GM19438 (cell line): ENCODE measurements at regions not wholly inside any gene's neighbourhood (a gene's known extent, or its start where the extent isn't known, plus 50 kb on each side); places are given as distances from the start of the nearest gene placed in this dataset.
"Not testable (repeated sequence)": the region's sequence is repeated elsewhere in the genome, so short reads cannot be mapped to it uniquely, and the experiment has no call there.

Source experiments
- ATAC-seq: cut with Tn5 transposase; IDR thresholded peaks from one replicate; pipeline ENCODE4 v1.9.1; 2021; ENCODE audit warnings: low read depth; ENCODE audit not compliant: unreplicated experiment

DNA sequence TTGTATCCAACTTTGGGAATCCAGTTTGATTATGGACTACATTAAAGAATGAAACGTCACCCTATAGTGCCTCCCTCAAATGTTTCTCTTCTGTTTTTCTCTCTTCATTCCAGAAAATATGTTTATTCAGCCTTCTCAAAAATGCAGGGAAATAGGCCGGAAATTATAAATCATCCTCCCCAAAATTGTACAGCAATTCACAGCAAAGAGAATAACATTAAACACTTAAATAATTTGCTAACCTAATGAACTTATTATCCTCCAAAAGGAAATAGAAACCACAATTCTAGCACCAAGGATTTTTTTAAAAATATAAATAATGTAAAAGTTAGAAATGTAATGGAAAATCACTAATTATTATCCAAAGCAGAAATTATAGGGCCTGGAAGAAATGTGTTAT is 115.9 kb upstream of the CCNG1 start:
- ATAC-seq, result no peak

DNA sequence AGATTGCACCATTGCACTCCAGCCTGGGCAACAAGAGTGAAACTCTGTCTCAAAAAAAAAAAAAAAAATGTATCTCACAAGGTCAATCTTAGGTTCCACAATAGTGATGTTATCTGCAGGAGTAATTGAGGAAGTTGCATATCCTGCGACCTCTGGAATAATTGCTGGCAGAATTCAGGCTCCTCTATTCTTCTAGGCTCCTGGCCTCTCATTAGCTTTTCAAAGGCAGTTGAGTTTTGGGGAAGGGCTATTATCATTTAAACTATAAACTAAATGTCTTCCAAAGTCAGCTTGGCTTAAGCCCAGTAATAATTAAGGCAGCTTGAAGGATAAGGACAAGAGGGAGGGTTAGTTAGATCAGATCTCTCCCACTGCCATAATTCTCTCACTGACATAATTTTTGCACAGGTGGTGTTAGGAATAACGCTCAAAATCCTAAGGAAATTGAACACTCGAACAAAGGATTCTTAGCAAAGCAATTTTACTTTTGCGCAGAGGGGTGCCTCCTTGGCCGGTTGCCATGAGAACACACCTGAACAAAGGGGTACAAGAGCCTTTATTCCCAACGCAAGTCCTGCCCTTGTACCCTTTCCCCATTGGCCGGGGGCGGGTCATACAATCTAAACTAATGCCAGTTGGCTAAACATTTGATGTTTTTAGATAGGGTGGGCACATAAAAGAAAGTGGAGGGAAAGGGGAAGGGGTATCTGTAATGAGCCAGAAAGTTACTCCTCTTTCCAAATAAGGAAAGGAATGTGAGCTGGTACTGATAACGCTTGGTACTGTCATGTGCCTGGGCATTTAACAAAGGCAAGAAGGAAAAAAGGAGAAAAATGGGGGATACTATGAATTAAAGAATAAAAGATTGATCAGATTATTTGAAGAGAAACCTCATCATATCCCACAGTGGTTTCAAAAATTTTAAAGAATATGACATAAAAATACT is 106.4 kb upstream of the CCNG1 start:
- no peak for ATAC-seq

DNA sequence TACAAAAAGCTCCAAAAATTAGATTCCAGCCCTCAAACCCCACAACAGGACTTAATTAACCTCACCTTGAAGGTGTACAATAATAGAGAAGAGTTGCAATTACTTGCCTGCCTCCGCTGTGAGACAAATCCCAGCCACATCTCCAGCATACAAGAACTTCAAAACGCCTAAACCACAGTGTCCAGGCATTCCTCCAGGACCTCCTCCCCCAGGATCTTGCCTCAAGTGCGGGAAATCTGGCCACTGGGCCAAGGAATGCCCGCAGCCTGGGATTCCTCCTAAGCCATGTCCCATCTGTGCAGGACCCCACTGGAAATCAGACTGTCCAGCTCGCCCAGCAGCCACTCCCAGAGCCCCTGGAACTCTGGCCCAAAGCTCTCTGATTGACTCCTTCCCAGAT is 101.3 kb upstream of the CCNG1 start:
- not testable (repeated sequence) for ATAC-seq

DNA sequence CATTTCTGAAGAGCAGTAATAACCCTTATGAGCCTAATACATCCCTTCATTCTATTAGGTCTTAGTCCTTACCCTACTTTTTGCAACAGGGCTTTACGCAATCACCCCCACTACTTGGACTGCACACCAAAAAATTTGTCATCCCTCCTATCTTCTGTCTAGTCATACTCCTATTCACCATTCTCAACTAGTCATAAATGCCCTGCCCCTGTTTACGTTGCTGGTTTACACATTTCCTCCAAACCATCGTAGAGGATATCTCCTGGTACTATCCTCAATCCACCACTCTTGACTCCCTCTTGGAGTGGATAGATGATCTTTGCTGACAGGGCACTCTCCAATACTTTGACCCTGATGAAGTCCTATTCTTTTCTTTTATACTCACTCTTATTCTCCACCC is 98.2 kb upstream of the CCNG1 start:
- ATAC-seq, result no peak

DNA sequence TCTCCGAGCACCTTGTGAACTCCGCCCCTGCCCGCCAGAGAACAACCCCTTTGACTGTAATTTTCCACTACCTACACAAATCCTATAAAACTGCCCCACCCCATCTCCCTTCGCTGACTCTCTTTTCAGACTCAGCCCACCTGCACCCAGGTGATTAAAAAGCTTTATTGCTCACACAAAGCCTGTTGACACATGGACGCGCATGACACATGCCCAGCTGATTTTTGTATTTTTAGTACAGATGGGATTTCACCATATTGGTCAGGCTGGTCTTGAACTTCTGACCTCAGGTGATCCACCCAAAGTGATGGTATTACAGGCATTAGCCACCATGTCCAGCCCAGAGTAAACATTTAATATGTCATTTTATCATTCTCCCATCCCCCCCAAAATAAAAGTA is 97.0 kb upstream of the CCNG1 start:
- ATAC-seq, result not testable (repeated sequence)

DNA sequence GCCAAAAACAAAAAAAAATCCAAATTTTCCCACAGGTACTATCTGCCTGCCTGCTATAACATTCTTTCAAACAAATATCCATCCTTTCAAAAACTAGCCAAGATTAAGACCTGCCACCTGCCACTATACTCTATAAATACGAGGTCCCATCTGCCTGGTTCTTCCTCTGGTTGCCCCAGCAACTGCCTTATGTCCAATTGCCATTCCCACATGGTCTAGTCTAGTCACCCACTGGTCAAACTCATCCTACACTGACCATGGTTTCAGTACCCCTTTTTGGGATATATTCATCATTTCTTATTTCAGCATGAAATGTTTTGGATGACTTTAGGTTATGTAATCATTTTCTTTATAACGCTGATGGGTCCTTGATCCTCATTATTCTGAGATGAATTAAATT is 95.1 kb upstream of the CCNG1 start:
- no peak for ATAC-seq

DNA sequence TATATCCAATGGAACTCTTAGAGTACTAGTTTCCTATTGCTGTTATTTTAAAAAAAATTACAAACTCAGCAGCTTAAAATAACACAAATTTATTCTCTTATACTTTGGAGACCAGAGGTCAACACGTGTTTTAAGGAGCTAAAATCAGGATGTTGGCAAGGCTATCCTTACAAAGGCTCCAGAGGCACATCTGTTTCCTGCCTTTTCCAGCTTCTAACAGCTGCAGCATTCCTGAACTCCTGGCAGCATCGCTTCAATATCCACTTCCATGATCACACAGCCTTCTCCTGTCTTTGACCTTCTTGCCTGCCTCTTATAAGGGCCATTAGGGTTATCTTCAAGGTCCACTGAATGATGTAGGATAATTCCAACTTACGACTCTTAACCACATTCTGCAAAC is 92.2 kb upstream of the CCNG1 start:
- no peak for ATAC-seq

DNA sequence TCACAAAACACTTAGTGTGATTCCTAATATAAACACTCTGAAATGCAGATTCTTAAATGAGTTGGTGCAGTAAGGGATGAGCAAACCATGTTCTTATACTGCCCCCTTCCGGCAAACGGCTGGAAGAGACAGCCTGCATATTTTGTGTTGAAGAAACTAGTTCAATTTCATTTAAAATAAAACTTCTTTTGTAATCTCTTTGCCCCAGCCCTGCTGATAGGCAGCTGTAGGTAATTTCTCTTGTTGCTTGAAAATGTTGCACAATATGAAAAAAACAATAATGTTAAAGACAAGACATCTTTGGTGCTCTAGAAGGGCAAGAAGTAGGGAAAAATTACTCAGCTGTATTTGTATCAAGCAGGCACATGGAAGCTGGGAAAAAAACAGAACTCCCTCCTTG is 89.7 kb upstream of the CCNG1 start:
- peak; percentile 63 for ATAC-seq

DNA sequence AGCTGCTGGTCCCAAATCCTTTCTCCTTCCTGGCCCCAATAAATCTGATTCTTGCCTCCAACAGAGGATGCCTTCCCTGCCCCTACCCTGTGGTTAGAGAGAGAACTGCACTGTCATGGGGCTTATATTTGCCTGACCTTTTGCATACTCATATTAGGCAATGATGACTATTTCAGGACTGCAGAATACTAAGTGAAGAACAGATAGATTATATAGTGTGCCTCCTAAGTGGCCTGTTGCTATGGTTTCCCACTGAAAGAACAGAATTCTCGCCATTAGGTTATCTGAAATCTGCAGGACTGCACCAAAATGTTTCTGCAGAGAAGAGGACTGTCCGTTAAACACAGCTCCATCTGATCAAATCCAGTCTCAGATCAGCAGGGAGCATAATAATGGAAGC is 87.3 kb upstream of the CCNG1 start:
- ATAC-seq, result no peak

DNA sequence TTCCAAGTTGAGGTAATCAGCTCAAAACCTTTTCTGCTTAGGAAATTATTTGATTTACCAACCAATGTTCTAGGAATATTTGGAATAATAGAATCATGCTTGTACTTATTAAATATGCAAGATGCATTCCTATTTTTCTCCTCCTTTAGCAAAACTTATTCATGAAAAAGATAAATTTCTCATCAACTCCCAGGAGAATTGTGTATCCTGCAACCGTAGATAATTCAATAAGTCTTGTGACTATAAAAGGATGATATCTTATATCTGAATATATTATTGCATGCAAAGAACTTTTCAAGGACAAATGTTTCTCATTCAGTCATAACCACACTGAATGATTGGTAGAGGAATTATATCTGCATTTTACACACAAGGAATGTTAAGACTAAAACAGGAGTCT is 84.9 kb upstream of the CCNG1 start:
- ATAC-seq, result no peak

DNA sequence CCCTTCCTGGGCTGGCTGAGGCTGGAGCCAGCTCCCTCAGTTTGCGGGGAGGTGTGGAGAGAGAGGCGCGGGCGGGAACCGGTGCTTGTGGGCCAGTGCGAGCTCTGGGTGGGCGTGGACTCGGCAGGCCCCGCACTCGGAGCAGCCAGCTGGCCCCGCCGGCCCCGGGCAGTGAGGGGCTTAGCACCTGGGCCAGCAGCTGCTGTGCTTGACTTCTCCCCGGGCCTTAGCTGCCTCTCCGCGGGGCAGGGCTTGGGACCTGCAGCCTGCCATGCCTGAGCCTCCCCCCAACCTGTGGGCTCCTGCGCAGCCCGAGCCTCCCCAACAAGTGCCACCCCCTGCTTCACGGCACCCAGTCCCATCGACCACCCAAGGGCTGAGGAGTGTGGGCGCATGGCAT is 81.6 kb upstream of the CCNG1 start:
- not testable (repeated sequence) for ATAC-seq

DNA sequence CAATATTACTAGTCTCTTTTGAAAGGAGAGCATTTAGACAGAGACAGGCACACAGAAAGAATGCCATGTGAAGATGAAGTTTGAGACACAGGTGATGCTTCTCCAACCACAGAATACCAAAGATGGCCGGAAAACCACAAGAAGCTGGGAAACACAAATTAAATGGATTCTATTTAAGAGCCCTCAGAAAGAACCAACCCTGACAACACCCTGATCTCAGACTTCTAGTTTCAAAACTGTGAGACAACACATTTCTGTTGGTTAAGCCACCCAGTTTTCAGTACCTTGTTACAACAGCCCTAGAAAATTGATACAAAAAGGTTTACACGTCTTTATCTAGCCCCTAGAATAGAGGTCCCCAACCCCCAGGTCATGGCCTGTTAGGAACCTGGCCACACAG is 79.8 kb upstream of the CCNG1 start:
- ATAC-seq, result no peak

DNA sequence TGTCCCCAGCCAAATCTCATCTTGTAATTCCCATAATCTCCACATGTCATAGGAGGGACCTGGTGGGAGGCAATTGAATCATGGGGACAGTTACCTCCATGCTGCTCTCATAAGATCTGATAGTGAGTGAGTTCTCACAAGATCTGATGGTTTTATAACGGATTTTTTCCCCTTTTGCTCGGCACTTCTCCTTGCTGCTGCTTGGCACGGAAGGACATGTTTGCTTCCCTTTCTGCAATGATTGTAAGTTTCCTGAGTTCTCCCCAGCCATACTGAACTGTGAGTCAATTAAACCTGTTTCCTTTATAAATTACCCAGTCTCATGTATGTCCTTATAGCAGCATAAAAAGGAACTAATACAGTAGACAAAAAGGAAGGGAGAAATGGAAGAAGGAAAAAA is 76.7 kb upstream of the CCNG1 start:
- ATAC-seq, result no peak

DNA sequence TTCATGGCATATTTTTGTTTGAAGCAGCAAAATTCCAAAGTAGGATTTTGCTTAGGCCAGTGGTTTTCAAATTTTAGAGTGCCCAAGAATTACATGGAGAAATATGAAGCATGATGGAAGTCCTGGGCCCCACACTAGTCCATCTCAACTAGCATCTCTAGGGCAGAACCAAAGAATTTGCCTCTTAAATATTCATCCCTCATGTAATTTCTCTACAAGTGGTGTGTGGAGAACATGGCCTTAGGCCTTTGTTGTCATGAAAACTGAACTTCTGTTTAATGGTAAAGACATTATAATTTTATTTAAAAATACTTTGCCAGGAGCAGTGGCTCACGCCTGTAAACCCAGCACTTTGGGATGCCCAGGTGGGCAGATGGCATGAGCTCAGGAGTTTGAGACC is 75.9 kb upstream of the CCNG1 start:
- no peak for ATAC-seq

DNA sequence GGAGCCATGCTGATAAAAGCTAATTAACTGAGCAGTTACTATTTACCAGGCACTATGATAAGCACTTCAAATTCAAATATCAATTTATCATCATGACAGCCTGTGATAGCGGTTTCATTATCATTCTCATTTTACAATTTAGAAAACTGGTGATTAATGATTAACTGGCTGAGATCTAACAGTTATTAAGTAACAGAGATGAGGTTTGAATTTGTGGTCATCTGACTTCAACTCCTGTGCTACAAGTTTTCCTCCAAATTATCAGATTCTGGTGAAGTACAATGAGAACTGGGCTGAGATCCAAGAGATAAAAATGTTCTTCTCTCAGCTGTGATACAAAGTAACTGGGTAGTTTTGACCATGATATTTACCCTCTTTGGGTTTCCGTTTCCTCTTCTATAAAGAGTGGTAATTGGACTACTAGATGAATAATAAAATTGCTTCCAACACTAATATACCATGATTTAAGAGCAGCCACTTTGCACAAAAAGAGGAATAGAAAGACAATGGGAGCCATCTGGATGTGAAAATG is 74.5 kb upstream of the CCNG1 start:
- no peak for ATAC-seq

DNA sequence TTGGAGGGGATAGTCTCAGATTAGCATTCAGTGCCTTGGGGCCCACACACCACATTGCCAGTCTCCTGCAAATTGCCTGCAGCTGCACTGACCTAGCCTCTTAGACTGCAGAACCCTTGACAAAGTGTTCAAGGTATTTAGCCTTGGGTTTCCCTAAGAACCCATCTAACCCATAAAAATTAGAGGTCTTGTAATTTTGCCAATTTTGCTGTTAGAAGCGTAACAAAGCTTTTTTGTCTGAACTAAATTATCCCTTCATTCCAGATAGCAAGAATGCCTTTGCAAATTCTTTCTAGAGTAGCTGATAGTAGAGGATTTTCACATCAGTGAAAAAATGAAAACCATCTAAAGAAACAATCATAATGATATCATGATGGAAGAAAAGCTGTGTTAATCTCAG is 74.0 kb upstream of the CCNG1 start:
- no peak for ATAC-seq

DNA sequence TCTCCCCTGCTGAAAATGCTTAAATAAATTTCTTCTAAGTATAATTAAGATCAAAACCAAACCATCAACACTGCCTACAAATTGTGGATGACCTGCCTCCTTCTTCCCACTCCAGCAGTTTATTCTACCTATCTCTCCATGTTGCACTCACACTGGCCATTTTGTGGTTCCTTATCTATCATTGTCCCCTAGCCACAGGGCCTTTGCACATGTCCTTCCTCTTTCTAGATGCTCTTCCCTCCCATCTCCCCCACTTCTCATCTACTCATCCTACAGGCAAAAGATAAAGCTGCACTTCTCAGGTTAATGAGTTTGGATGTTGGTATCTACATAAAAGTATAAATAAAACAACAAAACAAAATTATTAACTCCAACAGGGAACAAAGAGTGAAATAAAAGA is 70.6 kb upstream of the CCNG1 start:
- ATAC-seq, result no peak

DNA sequence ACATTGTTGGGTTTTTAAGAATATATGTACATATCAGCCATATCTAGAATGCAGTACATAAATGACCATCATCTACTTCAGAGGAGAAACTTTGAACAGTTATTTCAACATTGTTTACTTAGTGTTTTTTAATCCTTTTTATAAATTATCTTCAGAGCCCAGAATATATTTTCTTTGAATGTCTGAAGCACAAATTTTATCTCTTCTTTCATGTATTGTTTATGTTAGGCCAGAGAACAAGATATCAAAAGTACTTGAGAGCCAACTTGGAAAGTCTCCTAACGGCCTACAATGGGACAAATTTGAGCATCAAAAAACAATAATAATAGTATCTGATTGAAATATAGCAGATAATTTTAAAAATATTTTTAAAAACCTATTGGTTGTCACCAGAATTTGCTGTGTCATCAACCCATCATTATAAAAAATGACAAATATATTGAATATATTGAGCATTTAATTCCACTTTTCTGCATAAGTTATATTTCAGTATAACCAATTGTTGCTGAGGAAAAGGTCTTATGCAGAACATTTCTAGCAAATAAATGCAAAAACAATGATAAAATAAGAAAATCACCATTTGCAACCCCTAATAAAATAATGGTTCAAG is 67.5 kb upstream of the CCNG1 start:
- no peak for ATAC-seq

DNA sequence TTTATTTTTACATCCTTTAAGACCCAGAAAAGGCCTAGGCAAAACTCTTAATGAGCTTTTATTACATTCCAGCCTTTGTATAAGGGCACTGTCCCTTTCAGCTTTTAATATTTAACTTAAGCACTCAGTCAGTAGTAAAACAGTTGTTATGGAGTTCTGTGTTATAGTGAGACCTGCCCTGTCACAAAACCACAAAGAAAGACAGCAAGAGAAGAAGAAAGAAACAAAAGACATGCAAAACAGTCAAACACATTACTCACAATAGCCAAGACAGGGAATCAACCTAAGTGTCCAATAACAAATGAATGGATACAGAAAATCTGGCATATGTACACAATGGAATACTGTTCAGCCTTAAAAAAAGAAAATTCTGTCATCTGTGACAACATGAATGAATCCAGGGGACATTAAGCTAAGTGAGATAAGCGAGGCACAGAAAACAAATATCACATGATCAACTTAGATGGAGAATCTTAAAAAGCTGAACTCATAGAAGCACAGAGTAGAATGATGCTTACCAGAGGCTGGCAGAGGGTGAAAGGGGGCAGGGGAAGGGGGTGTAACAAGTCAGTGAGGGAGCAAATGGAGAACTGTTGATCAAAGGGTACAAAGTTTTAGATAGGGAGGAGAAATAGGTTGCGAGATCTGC is 63.8 kb upstream of the CCNG1 start:
- ATAC-seq, result no peak

DNA sequence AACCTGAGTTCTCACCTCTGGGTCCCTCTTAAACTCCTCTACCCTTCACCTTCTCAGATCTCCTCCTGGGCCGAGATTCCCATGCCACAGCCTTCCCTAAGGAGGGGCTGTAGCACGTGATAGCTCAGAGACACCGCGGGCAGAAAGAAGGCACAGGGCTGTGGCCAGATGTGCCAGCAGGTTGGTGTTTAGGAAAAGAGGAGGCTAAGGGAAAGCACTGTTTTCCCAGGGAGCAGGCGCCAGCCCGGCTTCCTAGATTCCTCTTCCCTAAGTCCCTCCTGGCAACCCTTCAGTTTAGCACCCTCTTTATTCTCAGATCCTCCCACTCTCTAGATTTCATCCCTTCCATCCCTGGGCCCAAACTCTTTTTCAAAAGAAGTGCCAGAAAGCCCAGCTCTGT is 59.4 kb upstream of the CCNG1 start:
- no peak for ATAC-seq
